ENCODE measurements at regions not wholly inside any gene's neighbourhood (a gene's known extent, or its start where the extent isn't known, plus 50 kb on each side); places are given as distances from the start of the nearest gene placed in this dataset.

- TF ChIP-seq IRF9 (tag; IDR thresholded peaks at IDR 0.05): no peak
- TF ChIP-seq ZBTB33 (CRISPR knock-in tag; IDR thresholded peaks at IDR 0.05): no peak
- no peak for TF ChIP-seq ZNF639 (CRISPR knock-in tag; conservative IDR thresholded peaks at IDR 0.05 in 1 of 2, IDR thresholded peaks at IDR 0.05 in 1 of 2)
- TF ChIP-seq RBM25 (IDR thresholded peaks at IDR 0.05; ENCODE audit: low read depth, low read length, severe bottlenecking): no peak
- TF ChIP-seq NFE2 (IDR thresholded peaks at IDR 0.05; ENCODE audit: low read depth): no peak
- no peak for TF ChIP-seq FOXK1 (CRISPR knock-in tag; IDR thresholded peaks at IDR 0.05; ENCODE audit: borderline replicate concordance)
- TF ChIP-seq NFIC (IDR thresholded peaks at IDR 0.05): no peak
These were observed 162.3 kb upstream of the CHRM3 start (continued) for GRCh38 chr1:239224100-239224499.

All from K562 (cell line).